ENCODE measurements at regions not wholly inside any gene's neighbourhood (a gene's known extent, or its start where the extent isn't known, plus 50 kb on each side); places are given as distances from the start of the nearest gene placed in this dataset.
A peak's percentile ranks its signal among the peaks of the same experiment; 100 is the strongest.

DNA sequence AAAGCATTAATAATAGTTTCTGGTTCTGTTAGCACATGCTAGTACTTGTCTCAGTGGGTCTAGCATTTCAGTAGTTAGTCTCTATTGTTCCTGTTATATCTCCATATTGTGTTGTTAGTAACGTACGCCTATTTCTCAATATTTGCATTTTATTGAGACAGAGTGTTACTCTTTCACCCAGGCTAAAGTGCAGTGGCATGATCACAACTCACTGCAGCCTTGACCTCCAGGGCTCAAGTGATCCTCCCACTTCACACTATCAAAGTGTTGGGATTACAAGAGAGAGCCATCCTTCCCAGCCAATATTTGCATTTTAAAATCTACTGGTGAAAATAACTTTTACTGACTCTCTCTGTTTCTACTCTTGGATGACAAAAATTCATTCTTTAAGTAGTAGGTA, 154.6 kb upstream of the PRR20A start:
- Histone ChIP-seq H3K4me3 (ENCODE audit: low read depth in 1 of 3, low read length in 3 of 3) (no peak overlapping the region), H3K27ac (ENCODE audit: low read depth in 1 of 2, low read length in 2 of 2) (no peak overlapping the region), H3K27me3 (ENCODE audit: control insufficient read depth in 4 of 4, insufficient read depth in 4 of 4, low read length in 3 of 4) (no peaks in the 10 kb centered on the region), H3K9ac (ENCODE audit: low read depth in 1 of 2, low read length in 2 of 2) (no peak overlapping the region), H3K9me3 (ENCODE audit: control insufficient read depth in 4 of 4, low read length in 3 of 4) (no peaks in the 10 kb centered on the region), H3K36me3 (ENCODE audit: control insufficient read depth in 4 of 4, insufficient read depth in 3 of 4, low read depth in 1 of 4, low read length in 3 of 4) (no peaks in the 10 kb centered on the region), H3K4me1 (ENCODE audit: control insufficient read depth in 4 of 4, insufficient read depth in 4 of 4, low read length in 3 of 4) (no peaks in the 10 kb centered on the region)
- DNase-seq (ENCODE audit: low spot score), result no peak
- 43% methylated on average over 2 of the region's 2 CpGs for WGBS
- TF ChIP-seq HNF4A (conservative IDR thresholded peaks at IDR 0.05), result peak; percentile 98 to 100
- TF ChIP-seq, protein P1, sequence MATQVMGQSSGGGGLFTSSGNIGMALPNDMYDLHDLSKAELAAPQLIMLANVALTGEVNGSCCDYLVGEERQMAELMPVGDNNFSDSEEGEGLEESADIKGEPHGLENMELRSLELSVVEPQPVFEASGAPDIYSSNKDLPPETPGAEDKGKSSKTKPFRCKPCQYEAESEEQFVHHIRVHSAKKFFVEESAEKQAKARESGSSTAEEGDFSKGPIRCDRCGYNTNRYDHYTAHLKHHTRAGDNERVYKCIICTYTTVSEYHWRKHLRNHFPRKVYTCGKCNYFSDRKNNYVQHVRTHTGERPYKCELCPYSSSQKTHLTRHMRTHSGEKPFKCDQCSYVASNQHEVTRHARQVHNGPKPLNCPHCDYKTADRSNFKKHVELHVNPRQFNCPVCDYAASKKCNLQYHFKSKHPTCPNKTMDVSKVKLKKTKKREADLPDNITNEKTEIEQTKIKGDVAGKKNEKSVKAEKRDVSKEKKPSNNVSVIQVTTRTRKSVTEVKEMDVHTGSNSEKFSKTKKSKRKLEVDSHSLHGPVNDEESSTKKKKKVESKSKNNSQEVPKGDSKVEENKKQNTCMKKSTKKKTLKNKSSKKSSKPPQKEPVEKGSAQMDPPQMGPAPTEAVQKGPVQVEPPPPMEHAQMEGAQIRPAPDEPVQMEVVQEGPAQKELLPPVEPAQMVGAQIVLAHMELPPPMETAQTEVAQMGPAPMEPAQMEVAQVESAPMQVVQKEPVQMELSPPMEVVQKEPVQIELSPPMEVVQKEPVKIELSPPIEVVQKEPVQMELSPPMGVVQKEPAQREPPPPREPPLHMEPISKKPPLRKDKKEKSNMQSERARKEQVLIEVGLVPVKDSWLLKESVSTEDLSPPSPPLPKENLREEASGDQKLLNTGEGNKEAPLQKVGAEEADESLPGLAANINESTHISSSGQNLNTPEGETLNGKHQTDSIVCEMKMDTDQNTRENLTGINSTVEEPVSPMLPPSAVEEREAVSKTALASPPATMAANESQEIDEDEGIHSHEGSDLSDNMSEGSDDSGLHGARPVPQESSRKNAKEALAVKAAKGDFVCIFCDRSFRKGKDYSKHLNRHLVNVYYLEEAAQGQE (IDR thresholded peaks at IDR 0.05), result peak; percentile 82
- TF ChIP-seq, protein P2, sequence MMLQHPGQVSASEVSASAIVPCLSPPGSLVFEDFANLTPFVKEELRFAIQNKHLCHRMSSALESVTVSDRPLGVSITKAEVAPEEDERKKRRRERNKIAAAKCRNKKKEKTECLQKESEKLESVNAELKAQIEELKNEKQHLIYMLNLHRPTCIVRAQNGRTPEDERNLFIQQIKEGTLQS (IDR thresholded peaks at IDR 0.05), result no peak
- peak; percentile 39 to 67 for TF ChIP-seq RAD21 (IDR thresholded peaks at IDR 0.05)
- peak; percentile 90 for TF ChIP-seq HNF4G (IDR thresholded peaks at IDR 0.05)
- TF ChIP-seq JUND (IDR thresholded peaks at IDR 0.05), result peak; percentile 48 to 72
- TF ChIP-seq, protein P3, sequence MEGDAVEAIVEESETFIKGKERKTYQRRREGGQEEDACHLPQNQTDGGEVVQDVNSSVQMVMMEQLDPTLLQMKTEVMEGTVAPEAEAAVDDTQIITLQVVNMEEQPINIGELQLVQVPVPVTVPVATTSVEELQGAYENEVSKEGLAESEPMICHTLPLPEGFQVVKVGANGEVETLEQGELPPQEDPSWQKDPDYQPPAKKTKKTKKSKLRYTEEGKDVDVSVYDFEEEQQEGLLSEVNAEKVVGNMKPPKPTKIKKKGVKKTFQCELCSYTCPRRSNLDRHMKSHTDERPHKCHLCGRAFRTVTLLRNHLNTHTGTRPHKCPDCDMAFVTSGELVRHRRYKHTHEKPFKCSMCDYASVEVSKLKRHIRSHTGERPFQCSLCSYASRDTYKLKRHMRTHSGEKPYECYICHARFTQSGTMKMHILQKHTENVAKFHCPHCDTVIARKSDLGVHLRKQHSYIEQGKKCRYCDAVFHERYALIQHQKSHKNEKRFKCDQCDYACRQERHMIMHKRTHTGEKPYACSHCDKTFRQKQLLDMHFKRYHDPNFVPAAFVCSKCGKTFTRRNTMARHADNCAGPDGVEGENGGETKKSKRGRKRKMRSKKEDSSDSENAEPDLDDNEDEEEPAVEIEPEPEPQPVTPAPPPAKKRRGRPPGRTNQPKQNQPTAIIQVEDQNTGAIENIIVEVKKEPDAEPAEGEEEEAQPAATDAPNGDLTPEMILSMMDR (IDR thresholded peaks at IDR 0.05; ENCODE audit: low read depth, low read length, missing input control), result no peak
- no peak for TF ChIP-seq TAF1 (conservative IDR thresholded peaks at IDR 0.05)
- no peak for TF ChIP-seq FOXA1 (IDR thresholded peaks at IDR 0.05)
- TF ChIP-seq RXRA (IDR thresholded peaks at IDR 0.05), result peak; percentile 86 to 92
- peak; percentile 81 for TF ChIP-seq NR2F2 (IDR thresholded peaks at IDR 0.05)
- peak in 1 of 2 donors; percentile 61 for TF ChIP-seq EGR1 (IDR thresholded peaks at IDR 0.05; ENCODE audit: low read depth in 2 of 2)
- TF ChIP-seq GABPA (IDR thresholded peaks at IDR 0.05 in 1 of 2, conservative IDR thresholded peaks at IDR 0.05 in 1 of 2), result peak in 1 of 2 donors; percentile 20
- TF ChIP-seq SP1 (IDR thresholded peaks at IDR 0.05), result peak; percentile 85
- TF ChIP-seq YY1 (IDR thresholded peaks at IDR 0.05), result peak; percentile 83
- TF ChIP-seq, protein P4, sequence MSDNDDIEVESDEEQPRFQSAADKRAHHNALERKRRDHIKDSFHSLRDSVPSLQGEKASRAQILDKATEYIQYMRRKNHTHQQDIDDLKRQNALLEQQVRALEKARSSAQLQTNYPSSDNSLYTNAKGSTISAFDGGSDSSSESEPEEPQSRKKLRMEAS (IDR thresholded peaks at IDR 0.05), result peak; percentile 73
- peak; percentile 38 for TF ChIP-seq FOXA2 (IDR thresholded peaks at IDR 0.05)
- TF ChIP-seq, protein P5, sequence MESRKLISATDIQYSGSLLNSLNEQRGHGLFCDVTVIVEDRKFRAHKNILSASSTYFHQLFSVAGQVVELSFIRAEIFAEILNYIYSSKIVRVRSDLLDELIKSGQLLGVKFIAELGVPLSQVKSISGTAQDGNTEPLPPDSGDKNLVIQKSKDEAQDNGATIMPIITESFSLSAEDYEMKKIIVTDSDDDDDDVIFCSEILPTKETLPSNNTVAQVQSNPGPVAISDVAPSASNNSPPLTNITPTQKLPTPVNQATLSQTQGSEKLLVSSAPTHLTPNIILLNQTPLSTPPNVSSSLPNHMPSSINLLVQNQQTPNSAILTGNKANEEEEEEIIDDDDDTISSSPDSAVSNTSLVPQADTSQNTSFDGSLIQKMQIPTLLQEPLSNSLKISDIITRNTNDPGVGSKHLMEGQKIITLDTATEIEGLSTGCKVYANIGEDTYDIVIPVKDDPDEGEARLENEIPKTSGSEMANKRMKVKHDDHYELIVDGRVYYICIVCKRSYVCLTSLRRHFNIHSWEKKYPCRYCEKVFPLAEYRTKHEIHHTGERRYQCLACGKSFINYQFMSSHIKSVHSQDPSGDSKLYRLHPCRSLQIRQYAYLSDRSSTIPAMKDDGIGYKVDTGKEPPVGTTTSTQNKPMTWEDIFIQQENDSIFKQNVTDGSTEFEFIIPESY (IDR thresholded peaks at IDR 0.05), result peak; percentile 89
